CD14-positive monocyte (primary cell): ENCODE measurements at regions not wholly inside any gene's neighbourhood (a gene's known extent, or its start where the extent isn't known, plus 50 kb on each side); places are given as distances from the start of the nearest gene placed in this dataset.

Experiments used
- DNase-seq, 3 donors: peaks; one replicate each; pipeline ENCODE4 v3.0.0-alpha.2; 2011 to 2022
- H2AFZ ChIP-seq: 2 replicates; pipeline ENCODE4 v1.6.0; 2012; ENCODE audit warnings: mild to moderate bottlenecking, low read depth, low read length, inconsistent platforms; ENCODE audit not compliant: insufficient read depth, poor library complexity, severe bottlenecking
- H3K27ac ChIP-seq, 2 donors: 1 replicate in 1 of 2; 2 replicates in 1 of 2; pipeline ENCODE4 v1.5.1; 2012 to 2013; ENCODE audit warnings: low read length in 2 of 2, control low read depth in 1 of 2, inconsistent platforms in 1 of 2, low read depth in 1 of 2, mild to moderate bottlenecking in 1 of 2
- H3K27me3 ChIP-seq, 2 donors: one replicate each; pipeline versions ENCODE4 v1.6.0 to v1.6.1; 2011 to 2013; ENCODE audit warnings: low read length in 2 of 2; ENCODE audit not compliant: control insufficient read depth in 2 of 2, insufficient read depth in 2 of 2
- H3K36me3 ChIP-seq, 2 donors: replicated peaks in 1 of 2; 1 replicate in 1 of 2; 2 replicates in 1 of 2; pipeline versions ENCODE4 v1.5.1 to v1.6.1; 2012 to 2013; ENCODE audit warnings: low read length in 2 of 2, control low read depth in 1 of 2, inconsistent platforms in 1 of 2, mild to moderate bottlenecking in 1 of 2; ENCODE audit not compliant: insufficient read depth in 2 of 2, control insufficient read depth in 1 of 2
- H3K4me1 ChIP-seq, 2 donors: 1 replicate in 1 of 2; 2 replicates in 1 of 2; pipeline versions ENCODE4 v1.5.1 to v1.6.1; 2012 to 2013; ENCODE audit warnings: low read length in 2 of 2, control low read depth in 1 of 2, inconsistent platforms in 1 of 2, mild to moderate bottlenecking in 1 of 2, moderate library complexity in 1 of 2; ENCODE audit not compliant: insufficient read depth in 2 of 2, control insufficient read depth in 1 of 2
- H3K4me2 ChIP-seq: replicated peaks from 2 replicates; pipeline ENCODE3; 2012; ENCODE audit warnings: low read length, moderate library complexity, mild to moderate bottlenecking; ENCODE audit not compliant: poor library complexity, severe bottlenecking; ENCODE audit errors: extremely low read depth
- H3K4me3 ChIP-seq, 3 experiments: fragments of 200-600 bp in 1 of 3; sonication (generic) in 1 of 3; replicated peaks in 1 of 3; 1 replicate in 2 of 3; 2 replicates in 1 of 3; pipeline ENCODE4 v1.5.1; 2011 to 2013; ENCODE audit warnings: low read length in 3 of 3, mild to moderate bottlenecking in 3 of 3, control low read depth in 2 of 3, low read depth in 2 of 3, inconsistent platforms in 1 of 3, moderate library complexity in 1 of 3
- H3K79me2 ChIP-seq: 2 replicates; pipeline ENCODE4 v1.6.0; 2012; ENCODE audit warnings: mild to moderate bottlenecking, control low read depth, inconsistent platforms, low read length, moderate library complexity; ENCODE audit not compliant: insufficient read depth
- H3K9ac ChIP-seq: 2 replicates; pipeline ENCODE4 v1.6.0; 2017; ENCODE audit warnings: low read length, mild to moderate bottlenecking; ENCODE audit not compliant: insufficient read depth, poor library complexity, severe bottlenecking
- H3K9me3 ChIP-seq, 2 donors: replicated peaks in 1 of 2; 1 replicate in 1 of 2; 2 replicates in 1 of 2; pipeline versions ENCODE4 v1.5.1 to v1.6.1; 2012 to 2013; ENCODE audit warnings: low read length in 2 of 2, control low read depth in 1 of 2; ENCODE audit not compliant: control insufficient read depth in 1 of 2, insufficient read depth in 1 of 2
- H4K20me1 ChIP-seq: 2 replicates; pipeline ENCODE4 v1.6.0; 2012; ENCODE audit warnings: mild to moderate bottlenecking, low read length, control low read depth, moderate library complexity; ENCODE audit not compliant: insufficient read depth
- H3K27ac Mint-ChIP-seq, 7 donors: one replicate each; pipeline ENCODE4 v1.8.0; 2020; ENCODE audit warnings: mild to moderate bottlenecking in 7 of 7, mixed read lengths in 7 of 7, moderate library complexity in 6 of 7, inconsistent platforms in 2 of 7
- H3K27me3 Mint-ChIP-seq, 3 donors: one replicate each; pipeline ENCODE4 v1.8.0; 2021 to 2022; ENCODE audit warnings: low read depth in 3 of 3, mild to moderate bottlenecking in 3 of 3, mixed read lengths in 3 of 3, moderate library complexity in 3 of 3, inconsistent platforms in 1 of 3
- H3K36me3 Mint-ChIP-seq, 2 donors: one replicate each; pipeline ENCODE4 v1.8.0; 2020; ENCODE audit warnings: mixed read lengths in 2 of 2, inconsistent platforms in 1 of 2, mild to moderate bottlenecking in 1 of 2
- H3K4me1 Mint-ChIP-seq: one replicate; pipeline ENCODE4 v1.8.0; 2020; ENCODE audit warnings: mild to moderate bottlenecking, mixed read lengths
- H3K4me3 Mint-ChIP-seq, 2 donors: one replicate each; pipeline ENCODE4 v1.8.0; 2020; ENCODE audit warnings: mild to moderate bottlenecking in 2 of 2, mixed read lengths in 2 of 2, moderate library complexity in 1 of 2
- H3K9me3 Mint-ChIP-seq, 7 donors: one replicate each; pipeline ENCODE4 v1.8.0; 2020 to 2022; ENCODE audit warnings: mixed read lengths in 7 of 7, mild to moderate bottlenecking in 6 of 7, moderate library complexity in 6 of 7, inconsistent platforms in 2 of 7
- CTCF ChIP-seq: fragments of 200-600 bp; IDR thresholded peaks from one replicate; pipeline ENCODE4 v1.8.0; 2022; ENCODE audit warnings: antibody characterized with exemption, mild to moderate bottlenecking
- WGBS: methylation state at CpG from one replicate; pipeline ENCODE4 v1.1.5; 2013; ENCODE audit warnings: missing lambda C conversion rate; ENCODE audit not compliant: insufficient coverage; 5-methylcytosine and 5-hydroxymethylcytosine counted together
- intact Hi-C, 2 donors: fragments of 100-400 bp; cut with micrococcal nuclease; formaldehyde crosslinking; loops; one replicate each; pipeline versions ENCODE4 v1.15.0 to v1.15.1; 2023

GRCh38 chr7:17239683-17240521, 58.5 kb upstream of the AHR start:
- no peak overlapping the region for H3K4me3 ChIP-seq
- H3K27ac ChIP-seq = no peak overlapping the region
- no peak for TF ChIP-seq CTCF
- intact Hi-C loops = loop anchor here (10.0 kb wide), 2 partner anchors 85 to 175 kb away; no protein-coding TSS in a partner anchor
- H4K20me1 ChIP-seq = no peaks in the 10 kb centered on the region
- Mint-ChIP-seq H3K27me3 (no peaks in the 10 kb centered on the region), H3K9me3 (peaks cover 0 to 5% (median 2%) of the 10 kb centered on the region in 7 donors), H3K27ac (peak overlapping the region in 1 of 7 donors; percentile 46), H3K4me1 (peaks cover 11% of the 10 kb centered on the region), H3K36me3 (peaks cover 3 to 6% of the 10 kb centered on the region in 2 donors), H3K4me3 (no peak overlapping the region)
- no peaks in the 10 kb centered on the region for H3K9me3 ChIP-seq
- H3K9ac ChIP-seq = no peak overlapping the region
- no peaks in the 10 kb centered on the region for H3K27me3 ChIP-seq
- H3K79me2 ChIP-seq = no peaks in the 10 kb centered on the region
- no peak overlapping the region for H3K4me2 ChIP-seq
- DNase-seq = no peak
- no peaks in the 10 kb centered on the region for H3K36me3 ChIP-seq
- 90% methylated on average over 2 of the region's 7 CpGs for WGBS
- H2AFZ ChIP-seq = no peak overlapping the region
- H3K4me1 ChIP-seq = peaks cover 7 to 10% of the 10 kb centered on the region in 2 donors

GRCh38 chr7:17242504-17242903, 55.9 kb upstream of the AHR start:
- no peaks in the 10 kb centered on the region for H3K4me1 ChIP-seq
- no CpG with 5 or more reads among the region's 4 CpGs for WGBS
- no peak overlapping the region for H3K27ac ChIP-seq
- no peaks in the 10 kb centered on the region for H3K79me2 ChIP-seq
- H3K9me3 Mint-ChIP-seq = peaks cover 0 to 6% (median 1%) of the 10 kb centered on the region in 7 donors
- H3K4me3 Mint-ChIP-seq = no peak overlapping the region
- intact Hi-C loops = no loop called here
- H4K20me1 ChIP-seq = no peaks in the 10 kb centered on the region
- H3K4me1 Mint-ChIP-seq = no peaks in the 10 kb centered on the region
- H3K27me3 Mint-ChIP-seq = no peaks in the 10 kb centered on the region
- no peaks in the 10 kb centered on the region for H3K27me3 ChIP-seq
- no peak overlapping the region for H2AFZ ChIP-seq
- no peak overlapping the region for H3K4me2 ChIP-seq
- H3K27ac Mint-ChIP-seq = no peak overlapping the region
- H3K36me3 Mint-ChIP-seq = no peaks in the 10 kb centered on the region
- no peak for DNase-seq
- TF ChIP-seq CTCF = no peak
- H3K36me3 ChIP-seq = no peaks in the 10 kb centered on the region
- H3K9ac ChIP-seq = no peak overlapping the region
- no peak overlapping the region for H3K4me3 ChIP-seq
- H3K9me3 ChIP-seq = no peaks in the 10 kb centered on the region
